HL-60 (cell line): ENCODE measurements at regions not wholly inside any gene's neighbourhood (a gene's known extent, or its start where the extent isn't known, plus 50 kb on each side); places are given as distances from the start of the nearest gene placed in this dataset.

Experiments used
- DNase-seq, 2 experiments: peaks; one replicate each; pipeline ENCODE4 v3.0.0-alpha.2; 2010 to 2020; ENCODE audit warnings: low read depth in 1 of 2, low spot score in 1 of 2
- H3K27ac ChIP-seq: fragments of 250-450 bp; sonication (Bioruptor Pico); replicated peaks from 2 replicates; pipeline ENCODE4 v1.5.1; 2020; ENCODE audit warnings: mild to moderate bottlenecking, moderate library complexity
- H3K27me3 ChIP-seq: fragments of 250-450 bp; sonication (Bioruptor Pico); 2 replicates; pipeline ENCODE4 v1.5.1; 2021; ENCODE audit warnings: mild to moderate bottlenecking, moderate library complexity; ENCODE audit not compliant: insufficient read depth, poor library complexity, severe bottlenecking
- H3K4me3 ChIP-seq: replicated peaks from 2 replicates; pipeline ENCODE4 v1.5.1; 2011; ENCODE audit warnings: mild to moderate bottlenecking, control low read depth, low read length; ENCODE audit not compliant: insufficient read depth
- CTCF ChIP-seq: IDR thresholded peaks from one replicate; pipeline ENCODE4 v1.5.1; 2011; ENCODE audit warnings: low read length, control low read depth, inconsistent platforms; ENCODE audit not compliant: insufficient read depth
- GABPA ChIP-seq: IDR thresholded peaks from 2 replicates; pipeline ENCODE4 v1.6.1; 2012; ENCODE audit warnings: low read depth
- POLR2AphosphoS5 ChIP-seq: IDR thresholded peaks from 2 replicates; pipeline ENCODE4 v1.6.1; 2012; ENCODE audit warnings: low read depth
- SPI1 ChIP-seq: IDR thresholded peaks from 2 replicates; pipeline ENCODE4 v1.6.1; 2012; ENCODE audit warnings: low read depth, mild to moderate bottlenecking, borderline replicate concordance
- TF ChIP-seq, protein P1 (sequence below): IDR thresholded peaks from 2 replicates; pipeline ENCODE4 v1.6.1; 2012; ENCODE audit warnings: low read depth; ENCODE audit not compliant: insufficient replicate concordance

DNA sequence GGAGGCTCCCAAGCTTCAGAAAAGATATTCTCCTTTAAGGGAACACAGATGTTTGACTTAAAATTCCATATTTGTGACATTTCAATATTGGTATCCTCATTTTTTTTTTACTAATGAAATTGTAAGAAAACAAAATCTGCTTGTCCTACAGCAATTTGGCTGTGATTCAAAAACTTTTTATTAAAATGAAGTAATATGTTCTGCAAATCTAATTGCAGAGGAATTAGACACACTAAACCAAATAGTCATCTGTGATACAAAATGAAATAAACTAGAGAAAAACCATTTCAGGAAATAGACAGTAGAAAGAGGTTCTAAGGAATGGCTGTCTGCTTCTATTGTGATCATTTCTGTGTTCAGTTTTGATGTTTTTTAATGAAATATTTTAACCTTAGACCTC is 50.1 kb upstream of the HIF1A start:
- TF ChIP-seq CTCF (no peak), SPI1 (no peak), POLR2AphosphoS5 (no peak), GABPA (no peak)
- TF ChIP-seq, protein P1, sequence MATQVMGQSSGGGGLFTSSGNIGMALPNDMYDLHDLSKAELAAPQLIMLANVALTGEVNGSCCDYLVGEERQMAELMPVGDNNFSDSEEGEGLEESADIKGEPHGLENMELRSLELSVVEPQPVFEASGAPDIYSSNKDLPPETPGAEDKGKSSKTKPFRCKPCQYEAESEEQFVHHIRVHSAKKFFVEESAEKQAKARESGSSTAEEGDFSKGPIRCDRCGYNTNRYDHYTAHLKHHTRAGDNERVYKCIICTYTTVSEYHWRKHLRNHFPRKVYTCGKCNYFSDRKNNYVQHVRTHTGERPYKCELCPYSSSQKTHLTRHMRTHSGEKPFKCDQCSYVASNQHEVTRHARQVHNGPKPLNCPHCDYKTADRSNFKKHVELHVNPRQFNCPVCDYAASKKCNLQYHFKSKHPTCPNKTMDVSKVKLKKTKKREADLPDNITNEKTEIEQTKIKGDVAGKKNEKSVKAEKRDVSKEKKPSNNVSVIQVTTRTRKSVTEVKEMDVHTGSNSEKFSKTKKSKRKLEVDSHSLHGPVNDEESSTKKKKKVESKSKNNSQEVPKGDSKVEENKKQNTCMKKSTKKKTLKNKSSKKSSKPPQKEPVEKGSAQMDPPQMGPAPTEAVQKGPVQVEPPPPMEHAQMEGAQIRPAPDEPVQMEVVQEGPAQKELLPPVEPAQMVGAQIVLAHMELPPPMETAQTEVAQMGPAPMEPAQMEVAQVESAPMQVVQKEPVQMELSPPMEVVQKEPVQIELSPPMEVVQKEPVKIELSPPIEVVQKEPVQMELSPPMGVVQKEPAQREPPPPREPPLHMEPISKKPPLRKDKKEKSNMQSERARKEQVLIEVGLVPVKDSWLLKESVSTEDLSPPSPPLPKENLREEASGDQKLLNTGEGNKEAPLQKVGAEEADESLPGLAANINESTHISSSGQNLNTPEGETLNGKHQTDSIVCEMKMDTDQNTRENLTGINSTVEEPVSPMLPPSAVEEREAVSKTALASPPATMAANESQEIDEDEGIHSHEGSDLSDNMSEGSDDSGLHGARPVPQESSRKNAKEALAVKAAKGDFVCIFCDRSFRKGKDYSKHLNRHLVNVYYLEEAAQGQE, result no peak
- no peak for DNase-seq
- Histone ChIP-seq H3K4me3 (no peak overlapping the region), H3K27me3 (no peaks in the 10 kb centered on the region), H3K27ac (no peak overlapping the region)
